Fibroblast of upper back skin (primary cell): ENCODE measurements at regions not wholly inside any gene's neighbourhood (a gene's known extent, or its start where the extent isn't known, plus 50 kb on each side); places are given as distances from the start of the nearest gene placed in this dataset.

Experiments used
- DNase-seq: peaks from one replicate; pipeline ENCODE4 v3.0.0-alpha.2; 2013

GRCh38 chr3:23748398-23749110, 57.2 kb upstream of the UBE2E1 start:
- DNase-seq = peak; percentile 48

- DNase-seq = no peak
Observed at GRCh38 chr3:23749609-23750008, 56.1 kb upstream of the UBE2E1 start.

- DNase-seq = no peak
Observed at GRCh38 chr3:23750573-23751210, 55.1 kb upstream of the UBE2E1 start.

GRCh38 chr3:23751212-23751723, 54.5 kb upstream of the UBE2E1 start:
- peak; percentile 74 for DNase-seq

GRCh38 chr3:23752126-23752525, 53.6 kb upstream of the UBE2E1 start:
- peak; percentile 42 for DNase-seq

- no peak for DNase-seq
Observed at GRCh38 chr3:23754215-23754614, 51.5 kb upstream of the UBE2E1 start.
